ENCODE measurements at regions not wholly inside any gene's neighbourhood (a gene's known extent, or its start where the extent isn't known, plus 50 kb on each side); places are given as distances from the start of the nearest gene placed in this dataset.
"Not testable (repeated sequence)": the region's sequence is repeated elsewhere in the genome, so short reads cannot be mapped to it uniquely, and the experiment has no call there.

GRCh38 chr7:84941936-84942335 is 244.9 kb downstream of the SEMA3D start:
- DNase-seq = no peak

GRCh38 chr7:84941291-84941690 is 245.6 kb downstream of the SEMA3D start:
- no peak for DNase-seq

GRCh38 chr7:84939888-84940287 is 247.0 kb downstream of the SEMA3D start:
- no peak for DNase-seq

GRCh38 chr7:84939442-84939841 is 247.4 kb downstream of the SEMA3D start:
- no peak for DNase-seq

- DNase-seq = no peak
These were observed 262.5 kb downstream of the SEMA3D start for GRCh38 chr7:84924353-84924752.

- DNase-seq = no peak
These were observed 263.5 kb downstream of the SEMA3D start for GRCh38 chr7:84923348-84923747.

GRCh38 chr7:84921154-84921553 is 265.7 kb downstream of the SEMA3D start:
- no peak for DNase-seq

GRCh38 chr7:84916973-84917372 is 269.9 kb downstream of the SEMA3D start:
- not testable (repeated sequence) for DNase-seq

GRCh38 chr7:84916161-84916560 is 270.7 kb downstream of the SEMA3D start:
- DNase-seq = no peak

GRCh38 chr7:84914598-84914997 is 272.3 kb downstream of the SEMA3D start:
- DNase-seq = no peak

- DNase-seq = no peak
These were observed 273.1 kb downstream of the SEMA3D start for GRCh38 chr7:84913731-84914130.

- no peak for DNase-seq
These were observed 273.7 kb downstream of the SEMA3D start for GRCh38 chr7:84912993-84913635.

- DNase-seq = no peak
These were observed 274.3 kb downstream of the SEMA3D start for GRCh38 chr7:84912537-84912936.

- DNase-seq = no peak
These were observed 274.8 kb downstream of the SEMA3D start for GRCh38 chr7:84912018-84912417.

- no peak for DNase-seq
These were observed 275.8 kb downstream of the SEMA3D start for GRCh38 chr7:84911077-84911476.

GRCh38 chr7:84910322-84910721 is 276.5 kb downstream of the SEMA3D start:
- not testable (repeated sequence) for DNase-seq

GRCh38 chr7:84908196-84908793 is 278.6 kb downstream of the SEMA3D start:
- DNase-seq = no peak

- no peak for DNase-seq
These were observed 280.0 kb downstream of the SEMA3D start for GRCh38 chr7:84906889-84907288.

GRCh38 chr7:84904561-84904960 is 282.3 kb downstream of the SEMA3D start:
- DNase-seq = no peak

GRCh38 chr7:84901366-84901765 is 285.5 kb downstream of the SEMA3D start:
- DNase-seq = no peak

GRCh38 chr7:84900215-84900614 is 286.6 kb downstream of the SEMA3D start:
- no peak for DNase-seq

GRCh38 chr7:84895563-84895962 is 291.3 kb downstream of the SEMA3D start:
- DNase-seq = no peak

GRCh38 chr7:84883570-84883969 is 303.3 kb downstream of the SEMA3D start:
- not testable (repeated sequence) for DNase-seq

- DNase-seq = not testable (repeated sequence)
These were observed 306.4 kb downstream of the SEMA3D start for GRCh38 chr7:84880326-84880997.

All from activated effector memory CD4-positive, alpha-beta T cell treated with anti-CD3 and anti-CD28 coated beads, Interleukin-2, amount 50 U/mL, for 16 hours (primary cell).